Astrocyte of the cerebellum (primary cell): ENCODE measurements at regions not wholly inside any gene's neighbourhood (a gene's known extent, or its start where the extent isn't known, plus 50 kb on each side); places are given as distances from the start of the nearest gene placed in this dataset.

Experiments used
- DNase-seq: peaks from one replicate; pipeline ENCODE4 v3.0.0-alpha.2; 2011; ENCODE audit warnings: low read depth
- H3K4me3 ChIP-seq: 2 replicates; pipeline ENCODE4 v1.5.1; 2011; ENCODE audit warnings: mild to moderate bottlenecking, low read depth, low read length, moderate library complexity
- CTCF ChIP-seq: IDR thresholded peaks from 2 replicates; pipeline ENCODE4 v1.5.1; 2012; ENCODE audit warnings: low read length, low read depth, moderate library complexity, mild to moderate bottlenecking; ENCODE audit errors: missing control alignments
- in situ Hi-C: cut with HindIII; loops from 2 replicates; pipeline ENCODE4 v1.10.0; 2017; ENCODE audit warnings: low sequenced_read_pairs

DNA sequence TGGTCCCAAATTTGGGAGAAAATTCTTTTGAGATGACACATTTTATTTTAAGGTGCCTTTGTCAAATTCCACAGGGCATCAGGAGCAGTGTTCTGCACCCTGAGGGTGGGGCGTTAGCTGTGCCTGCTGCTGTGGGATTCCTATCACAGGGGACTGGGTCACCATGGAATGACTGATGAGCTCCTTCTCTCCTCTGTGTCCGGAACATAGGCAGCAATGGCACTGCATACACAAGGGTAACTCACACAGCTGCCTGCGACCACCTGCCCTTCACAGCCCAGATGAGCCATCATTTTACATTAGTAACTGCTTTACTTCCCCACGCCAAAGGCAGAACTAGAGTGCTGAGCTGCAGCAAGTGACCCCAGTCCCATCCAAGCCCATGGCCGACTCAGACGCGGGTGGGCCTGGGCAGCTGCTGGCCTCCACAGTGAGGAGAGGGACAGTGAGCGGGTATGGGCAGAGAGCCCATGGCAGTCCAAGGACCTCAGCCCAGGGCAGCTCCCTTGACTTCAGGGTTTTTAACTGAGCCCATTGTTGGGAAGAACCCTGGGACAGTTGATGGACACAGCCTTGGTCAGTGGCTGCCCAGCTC lies 93.7 kb downstream of the GADD45G start:
- no peak for DNase-seq
- TF ChIP-seq CTCF, result no peak
- in situ Hi-C loops, result no loop called here
- H3K4me3 ChIP-seq, result no peak overlapping the region

GRCh38 chr9:89699646-89700045 lies 94.8 kb downstream of the GADD45G start:
- DNase-seq, result no peak
- in situ Hi-C loops, result no loop called here
- no peak overlapping the region for H3K4me3 ChIP-seq
- TF ChIP-seq CTCF, result no peak

GRCh38 chr9:89701221-89701798 lies 96.5 kb downstream of the GADD45G start:
- no peak for TF ChIP-seq CTCF
- no peak for DNase-seq
- H3K4me3 ChIP-seq, result no peak overlapping the region
- in situ Hi-C loops, result no loop called here

DNA sequence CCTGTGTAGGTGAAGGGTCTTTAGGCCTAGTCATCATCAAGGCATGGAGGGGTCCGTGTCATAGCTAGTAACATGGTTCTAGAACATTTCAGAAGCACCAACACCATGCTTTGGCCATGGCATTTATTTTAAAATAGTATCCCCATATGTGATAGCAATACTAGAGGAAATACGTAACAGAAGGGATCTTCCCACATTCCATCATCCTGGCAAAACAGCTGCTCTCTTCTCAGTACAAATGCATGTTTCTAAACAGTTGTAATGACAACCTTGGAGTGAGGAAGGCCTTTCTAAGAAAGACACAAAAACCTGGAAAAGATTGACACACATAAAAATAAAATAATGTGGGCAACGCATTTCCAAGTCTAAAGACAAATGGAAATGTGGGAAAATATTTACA lies 97.6 kb downstream of the GADD45G start:
- no peak overlapping the region for H3K4me3 ChIP-seq
- in situ Hi-C loops, result no loop called here
- DNase-seq, result no peak
- TF ChIP-seq CTCF, result no peak

DNA sequence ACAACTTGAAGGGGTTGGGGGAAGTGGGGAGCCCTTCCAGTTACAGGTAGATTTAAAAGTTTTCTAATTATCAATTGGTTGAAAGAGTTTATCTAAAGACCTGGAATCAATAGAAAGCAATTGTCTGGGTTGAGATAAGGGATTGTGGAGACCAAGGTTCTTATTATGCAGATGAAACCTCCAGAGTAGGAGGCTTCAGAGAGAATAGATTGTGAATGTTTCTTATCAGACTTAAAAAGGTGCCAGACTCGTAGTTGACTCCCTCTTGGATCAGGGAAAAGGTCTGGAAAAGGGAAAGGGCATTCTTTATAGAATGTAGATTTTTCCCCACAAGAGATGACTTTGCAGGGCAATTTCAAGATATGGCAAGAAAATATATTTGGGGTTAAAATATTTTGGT lies 100.8 kb downstream of the GADD45G start:
- in situ Hi-C loops, result no loop called here
- no peak for TF ChIP-seq CTCF
- no peak overlapping the region for H3K4me3 ChIP-seq
- DNase-seq, result no peak

DNA sequence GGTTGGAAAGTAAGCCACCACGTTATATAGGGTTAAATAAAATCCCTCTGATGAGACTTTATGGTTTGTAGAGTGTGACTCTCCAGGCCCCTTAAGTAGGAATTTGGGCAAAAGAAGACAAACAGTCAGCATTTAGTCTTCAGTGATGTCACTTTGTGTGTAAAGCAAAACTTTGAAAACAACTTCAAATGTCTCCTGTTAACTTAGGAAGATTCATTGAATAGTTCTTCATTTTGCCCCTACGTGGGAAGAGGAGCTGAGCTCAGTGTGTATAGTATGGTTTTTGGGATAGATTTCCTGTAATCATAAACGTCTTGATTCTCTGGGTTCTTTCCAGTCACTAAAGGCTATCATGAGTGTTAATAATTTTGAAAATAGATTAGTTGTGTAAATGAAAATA lies 101.3 kb downstream of the GADD45G start:
- no peak for TF ChIP-seq CTCF
- DNase-seq, result no peak
- in situ Hi-C loops, result no loop called here
- H3K4me3 ChIP-seq, result no peak overlapping the region
